ENCODE measurements at regions not wholly inside any gene's neighbourhood (a gene's known extent, or its start where the extent isn't known, plus 50 kb on each side); places are given as distances from the start of the nearest gene placed in this dataset.

GRCh38 chr5:111676926-111677415, 80.0 kb downstream of the NREP start:
- TF ChIP-seq, protein P1, sequence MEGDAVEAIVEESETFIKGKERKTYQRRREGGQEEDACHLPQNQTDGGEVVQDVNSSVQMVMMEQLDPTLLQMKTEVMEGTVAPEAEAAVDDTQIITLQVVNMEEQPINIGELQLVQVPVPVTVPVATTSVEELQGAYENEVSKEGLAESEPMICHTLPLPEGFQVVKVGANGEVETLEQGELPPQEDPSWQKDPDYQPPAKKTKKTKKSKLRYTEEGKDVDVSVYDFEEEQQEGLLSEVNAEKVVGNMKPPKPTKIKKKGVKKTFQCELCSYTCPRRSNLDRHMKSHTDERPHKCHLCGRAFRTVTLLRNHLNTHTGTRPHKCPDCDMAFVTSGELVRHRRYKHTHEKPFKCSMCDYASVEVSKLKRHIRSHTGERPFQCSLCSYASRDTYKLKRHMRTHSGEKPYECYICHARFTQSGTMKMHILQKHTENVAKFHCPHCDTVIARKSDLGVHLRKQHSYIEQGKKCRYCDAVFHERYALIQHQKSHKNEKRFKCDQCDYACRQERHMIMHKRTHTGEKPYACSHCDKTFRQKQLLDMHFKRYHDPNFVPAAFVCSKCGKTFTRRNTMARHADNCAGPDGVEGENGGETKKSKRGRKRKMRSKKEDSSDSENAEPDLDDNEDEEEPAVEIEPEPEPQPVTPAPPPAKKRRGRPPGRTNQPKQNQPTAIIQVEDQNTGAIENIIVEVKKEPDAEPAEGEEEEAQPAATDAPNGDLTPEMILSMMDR (IDR thresholded peaks at IDR 0.05; ENCODE audit: insufficient read depth, low read length, severe bottlenecking) = no peak
- no peaks in the 10 kb centered on the region for H3K27me3 ChIP-seq (ENCODE audit: control insufficient read depth, insufficient read depth, low read length)
- H3K36me3 ChIP-seq (ENCODE audit: control insufficient read depth, insufficient read depth, low read length) = no peaks in the 10 kb centered on the region
- FAIRE-seq (no peak), DNase-seq (ENCODE audit: low read depth) (no peak)
- no peak overlapping the region for H3K4me3 ChIP-seq (ENCODE audit: low read depth, low read length)

DNA sequence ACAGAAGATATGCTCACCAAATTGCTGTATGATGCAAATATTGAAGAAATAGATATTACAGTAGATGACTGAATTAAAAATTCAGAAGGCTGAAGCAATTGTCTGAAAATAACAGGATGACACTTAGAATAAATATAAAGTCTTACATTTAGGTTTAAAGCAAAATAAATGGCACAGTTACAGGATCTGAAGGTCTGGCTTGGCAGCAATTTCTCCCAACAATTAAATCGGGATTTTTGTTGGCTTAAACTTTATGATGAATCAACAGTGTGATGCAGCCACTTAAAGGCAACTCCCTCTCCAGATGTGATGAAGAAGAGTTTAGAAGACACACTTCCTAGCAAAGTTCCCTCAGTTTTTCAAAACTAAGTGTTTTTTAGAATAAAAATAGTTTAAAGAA, 80.5 kb downstream of the NREP start:
- TF ChIP-seq, protein P1 (IDR thresholded peaks at IDR 0.05; ENCODE audit: insufficient read depth, low read length, severe bottlenecking) = no peak
- no peaks in the 10 kb centered on the region for H3K36me3 ChIP-seq (ENCODE audit: control insufficient read depth, insufficient read depth, low read length)
- FAIRE-seq (no peak), DNase-seq (ENCODE audit: low read depth) (no peak)
- H3K27me3 ChIP-seq (ENCODE audit: control insufficient read depth, insufficient read depth, low read length) = no peaks in the 10 kb centered on the region
- H3K4me3 ChIP-seq (ENCODE audit: low read depth, low read length) = no peak overlapping the region

GRCh38 chr5:111675201-111675934, 81.6 kb downstream of the NREP start:
- DNase-seq (ENCODE audit: low read depth) (no peak), FAIRE-seq (no peak)
- Histone ChIP-seq H3K36me3 (ENCODE audit: control insufficient read depth, insufficient read depth, low read length) (no peaks in the 10 kb centered on the region), H3K27me3 (ENCODE audit: control insufficient read depth, insufficient read depth, low read length) (no peaks in the 10 kb centered on the region), H3K4me3 (ENCODE audit: low read depth, low read length) (no peak overlapping the region)
- TF ChIP-seq, protein P1 (IDR thresholded peaks at IDR 0.05; ENCODE audit: insufficient read depth, low read length, severe bottlenecking) = no peak

DNA sequence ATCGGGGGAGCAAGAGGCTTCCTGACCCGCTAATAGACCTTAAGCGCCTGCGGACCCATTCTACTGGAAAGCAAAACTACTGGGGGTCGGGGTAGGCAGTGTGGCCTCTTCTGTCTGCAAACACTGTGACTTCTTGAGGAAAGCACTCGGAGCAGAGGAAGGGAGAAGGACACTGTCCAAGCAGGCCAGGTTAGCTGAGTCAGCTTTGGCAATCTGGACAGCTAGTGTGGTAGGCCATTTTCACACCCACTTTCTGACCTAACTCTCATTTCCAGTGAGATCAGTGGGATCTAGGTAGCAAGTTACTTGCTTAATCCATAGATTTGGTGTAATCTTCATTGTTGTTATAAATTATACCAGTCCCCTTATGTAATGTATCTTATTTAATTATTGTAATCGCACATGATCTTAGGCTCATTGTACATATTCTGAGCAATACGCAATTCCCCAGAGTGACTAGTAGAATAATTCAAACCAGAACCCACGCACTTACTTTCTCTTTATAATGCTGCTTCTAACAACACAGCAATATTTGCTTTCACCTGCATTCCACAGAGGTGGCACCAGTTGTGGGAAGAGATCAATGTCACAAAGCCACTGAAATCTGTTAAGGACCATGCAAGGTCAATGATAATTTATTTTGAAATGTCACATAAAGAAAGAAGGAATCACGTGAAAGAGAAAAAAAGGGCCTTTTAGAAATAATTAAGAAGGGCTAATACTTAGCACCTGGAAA, 82.9 kb downstream of the NREP start:
- H3K36me3 ChIP-seq (ENCODE audit: control insufficient read depth, insufficient read depth, low read length) = no peaks in the 10 kb centered on the region
- DNase-seq (ENCODE audit: low read depth) (no peak), FAIRE-seq (no peak)
- no peaks in the 10 kb centered on the region for H3K27me3 ChIP-seq (ENCODE audit: control insufficient read depth, insufficient read depth, low read length)
- H3K4me3 ChIP-seq (ENCODE audit: low read depth, low read length) = no peak overlapping the region
- TF ChIP-seq, protein P1 (IDR thresholded peaks at IDR 0.05; ENCODE audit: insufficient read depth, low read length, severe bottlenecking) = no peak

DNA sequence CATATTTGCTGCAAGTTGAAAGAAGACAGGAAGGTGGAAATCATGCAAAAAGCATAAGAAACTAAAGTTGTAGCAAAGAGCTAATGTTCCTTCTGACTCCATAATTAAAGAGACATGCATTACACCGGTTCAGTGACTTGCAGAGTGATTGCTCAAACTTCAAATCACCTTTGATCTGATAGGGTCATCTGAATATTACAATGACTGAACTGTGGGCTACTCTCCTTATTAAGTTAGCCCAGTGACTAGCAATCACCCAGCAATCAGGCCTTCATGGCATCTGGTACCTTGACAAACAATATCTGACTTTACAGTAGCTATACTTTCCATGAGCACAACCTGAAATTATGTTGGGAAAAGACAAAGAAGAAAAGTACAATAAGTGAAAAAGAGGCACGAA, 84.9 kb downstream of the NREP start:
- Histone ChIP-seq H3K27me3 (ENCODE audit: control insufficient read depth, insufficient read depth, low read length) (no peaks in the 10 kb centered on the region), H3K4me3 (ENCODE audit: low read depth, low read length) (no peak overlapping the region), H3K36me3 (ENCODE audit: control insufficient read depth, insufficient read depth, low read length) (no peaks in the 10 kb centered on the region)
- TF ChIP-seq, protein P1 (IDR thresholded peaks at IDR 0.05; ENCODE audit: insufficient read depth, low read length, severe bottlenecking) = no peak
- FAIRE-seq = no peak
- no peak for DNase-seq (ENCODE audit: low read depth)
